Neural cell (in vitro differentiated cells): ENCODE measurements at regions not wholly inside any gene's neighbourhood (a gene's known extent, or its start where the extent isn't known, plus 50 kb on each side); places are given as distances from the start of the nearest gene placed in this dataset.

Source experiments
- EP300 ChIP-seq: fragments of 450-650 bp; conservative IDR thresholded peaks from 2 replicates; pipeline ENCODE4 v1.6.1; 2014; ENCODE audit warnings: antibody characterized with exemption, mild to moderate bottlenecking, moderate library complexity; ENCODE audit not compliant: poor library complexity, severe bottlenecking
- EZH2 ChIP-seq: fragments of 200-600, 300-800 bp; shearing (Covaris generic), sonication (generic); IDR thresholded peaks from 2 replicates; pipeline ENCODE4 v1.6.1; 2014; ENCODE audit warnings: antibody characterized with exemption, low read length, borderline replicate concordance, mild to moderate bottlenecking; ENCODE audit not compliant: insufficient read depth, poor library complexity, severe bottlenecking
- POLR2AphosphoS5 ChIP-seq: IDR thresholded peaks from 2 replicates; pipeline ENCODE4 v1.6.1; 2012
- RAD21 ChIP-seq: fragments of 450-650 bp; conservative IDR thresholded peaks from 2 replicates; pipeline ENCODE4 v1.6.1; 2014; ENCODE audit warnings: antibody characterized with exemption, mild to moderate bottlenecking, moderate library complexity
- TF ChIP-seq, protein P1 (sequence below): fragments of 450-650 bp; IDR thresholded peaks from 2 replicates; pipeline ENCODE4 v1.5.1; 2014; ENCODE audit warnings: antibody characterized with exemption, mild to moderate bottlenecking, moderate library complexity; ENCODE audit not compliant: poor library complexity, severe bottlenecking
- TF ChIP-seq, protein P2 (sequence below): IDR thresholded peaks from 2 replicates; pipeline ENCODE4 v1.6.1; 2012; ENCODE audit warnings: borderline replicate concordance

DNA sequence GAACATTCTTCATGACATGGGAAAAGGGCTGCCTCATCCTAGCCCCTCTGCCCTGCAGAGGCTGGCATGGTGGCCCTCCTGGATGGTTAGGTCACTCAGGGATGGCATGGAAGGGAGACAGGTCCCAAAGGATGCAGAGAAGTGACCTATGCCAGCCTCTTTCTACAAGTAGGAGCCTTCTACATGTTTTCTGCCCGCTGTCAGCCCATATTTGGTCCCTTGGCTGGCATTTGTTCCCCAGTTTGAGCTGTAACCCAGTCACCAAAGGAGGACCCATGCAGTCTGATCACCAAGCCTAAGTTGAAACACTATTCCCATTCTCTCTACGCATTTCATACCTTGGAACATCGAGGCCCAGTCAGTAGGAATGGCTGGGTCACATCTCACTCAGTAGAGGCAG, 95.4 kb downstream of the PJA1 start:
- TF ChIP-seq RAD21: no peak
- TF ChIP-seq, protein P1, sequence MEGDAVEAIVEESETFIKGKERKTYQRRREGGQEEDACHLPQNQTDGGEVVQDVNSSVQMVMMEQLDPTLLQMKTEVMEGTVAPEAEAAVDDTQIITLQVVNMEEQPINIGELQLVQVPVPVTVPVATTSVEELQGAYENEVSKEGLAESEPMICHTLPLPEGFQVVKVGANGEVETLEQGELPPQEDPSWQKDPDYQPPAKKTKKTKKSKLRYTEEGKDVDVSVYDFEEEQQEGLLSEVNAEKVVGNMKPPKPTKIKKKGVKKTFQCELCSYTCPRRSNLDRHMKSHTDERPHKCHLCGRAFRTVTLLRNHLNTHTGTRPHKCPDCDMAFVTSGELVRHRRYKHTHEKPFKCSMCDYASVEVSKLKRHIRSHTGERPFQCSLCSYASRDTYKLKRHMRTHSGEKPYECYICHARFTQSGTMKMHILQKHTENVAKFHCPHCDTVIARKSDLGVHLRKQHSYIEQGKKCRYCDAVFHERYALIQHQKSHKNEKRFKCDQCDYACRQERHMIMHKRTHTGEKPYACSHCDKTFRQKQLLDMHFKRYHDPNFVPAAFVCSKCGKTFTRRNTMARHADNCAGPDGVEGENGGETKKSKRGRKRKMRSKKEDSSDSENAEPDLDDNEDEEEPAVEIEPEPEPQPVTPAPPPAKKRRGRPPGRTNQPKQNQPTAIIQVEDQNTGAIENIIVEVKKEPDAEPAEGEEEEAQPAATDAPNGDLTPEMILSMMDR: no peak
- TF ChIP-seq EZH2: no peak
- TF ChIP-seq, protein P2, sequence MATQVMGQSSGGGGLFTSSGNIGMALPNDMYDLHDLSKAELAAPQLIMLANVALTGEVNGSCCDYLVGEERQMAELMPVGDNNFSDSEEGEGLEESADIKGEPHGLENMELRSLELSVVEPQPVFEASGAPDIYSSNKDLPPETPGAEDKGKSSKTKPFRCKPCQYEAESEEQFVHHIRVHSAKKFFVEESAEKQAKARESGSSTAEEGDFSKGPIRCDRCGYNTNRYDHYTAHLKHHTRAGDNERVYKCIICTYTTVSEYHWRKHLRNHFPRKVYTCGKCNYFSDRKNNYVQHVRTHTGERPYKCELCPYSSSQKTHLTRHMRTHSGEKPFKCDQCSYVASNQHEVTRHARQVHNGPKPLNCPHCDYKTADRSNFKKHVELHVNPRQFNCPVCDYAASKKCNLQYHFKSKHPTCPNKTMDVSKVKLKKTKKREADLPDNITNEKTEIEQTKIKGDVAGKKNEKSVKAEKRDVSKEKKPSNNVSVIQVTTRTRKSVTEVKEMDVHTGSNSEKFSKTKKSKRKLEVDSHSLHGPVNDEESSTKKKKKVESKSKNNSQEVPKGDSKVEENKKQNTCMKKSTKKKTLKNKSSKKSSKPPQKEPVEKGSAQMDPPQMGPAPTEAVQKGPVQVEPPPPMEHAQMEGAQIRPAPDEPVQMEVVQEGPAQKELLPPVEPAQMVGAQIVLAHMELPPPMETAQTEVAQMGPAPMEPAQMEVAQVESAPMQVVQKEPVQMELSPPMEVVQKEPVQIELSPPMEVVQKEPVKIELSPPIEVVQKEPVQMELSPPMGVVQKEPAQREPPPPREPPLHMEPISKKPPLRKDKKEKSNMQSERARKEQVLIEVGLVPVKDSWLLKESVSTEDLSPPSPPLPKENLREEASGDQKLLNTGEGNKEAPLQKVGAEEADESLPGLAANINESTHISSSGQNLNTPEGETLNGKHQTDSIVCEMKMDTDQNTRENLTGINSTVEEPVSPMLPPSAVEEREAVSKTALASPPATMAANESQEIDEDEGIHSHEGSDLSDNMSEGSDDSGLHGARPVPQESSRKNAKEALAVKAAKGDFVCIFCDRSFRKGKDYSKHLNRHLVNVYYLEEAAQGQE: no peak
- no peak for TF ChIP-seq EP300
- no peak for TF ChIP-seq POLR2AphosphoS5
